ENCODE measurements at regions not wholly inside any gene's neighbourhood (a gene's known extent, or its start where the extent isn't known, plus 50 kb on each side); places are given as distances from the start of the nearest gene placed in this dataset.

DNA sequence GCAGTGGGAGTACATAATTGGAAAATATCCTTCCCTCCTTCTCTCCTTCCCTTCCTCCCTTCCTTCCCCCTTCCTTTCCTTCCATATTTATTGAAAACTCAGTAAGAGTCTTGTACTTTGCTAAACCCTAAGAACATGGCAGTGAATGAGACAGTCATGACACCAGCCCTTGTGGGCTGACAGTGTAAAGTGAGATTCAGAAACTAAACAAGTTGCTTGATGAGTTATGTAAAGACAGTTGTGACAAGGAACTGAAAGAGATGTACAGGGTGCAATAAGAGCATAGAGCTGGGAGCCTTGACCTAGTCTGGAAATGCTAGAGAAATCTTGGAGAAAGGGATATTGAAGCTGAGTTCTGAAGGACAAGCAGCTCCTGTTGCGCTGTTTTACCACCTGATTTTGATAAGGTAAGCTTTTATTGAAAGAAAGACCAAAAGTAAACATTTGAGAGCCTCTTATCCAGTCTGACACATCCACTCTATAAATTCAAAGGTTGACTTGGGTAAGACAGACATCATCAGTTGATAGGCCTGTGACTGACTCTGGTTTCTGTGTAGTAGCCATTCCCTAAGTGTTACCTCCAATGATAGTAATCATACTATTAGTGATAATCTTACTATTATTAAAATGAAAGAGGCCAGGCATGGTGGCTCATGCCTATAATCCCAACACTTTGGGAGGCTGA, 66.5 kb upstream of the SKOR2 start:
- no peak overlapping the region for H3K4me3 ChIP-seq (ENCODE audit: low read depth, low read length)
- no peak for DNase-seq (ENCODE audit: low read depth)

GRCh38 chr18:47316924-47317323, 65.5 kb upstream of the SKOR2 start:
- no peak for DNase-seq (ENCODE audit: low read depth)
- no peak overlapping the region for H3K4me3 ChIP-seq (ENCODE audit: low read depth, low read length)

- no peak for DNase-seq (ENCODE audit: low read depth)
- H3K4me3 ChIP-seq (ENCODE audit: low read depth, low read length), result no peak overlapping the region
These were observed 62.4 kb upstream of the SKOR2 start for GRCh38 chr18:47313901-47314300.

- no peak for DNase-seq (ENCODE audit: low read depth)
- no peak overlapping the region for H3K4me3 ChIP-seq (ENCODE audit: low read depth, low read length)
These were observed 60.1 kb upstream of the SKOR2 start for GRCh38 chr18:47311585-47311984.
